Activated T-cell treated with anti-CD3 and anti-CD28 coated beads, Interleukin-2, amount 50 U/mL, for 48 hours (primary cell): ENCODE measurements at regions not wholly inside any gene's neighbourhood (a gene's known extent, or its start where the extent isn't known, plus 50 kb on each side); places are given as distances from the start of the nearest gene placed in this dataset.
"Not testable (repeated sequence)": the region's sequence is repeated elsewhere in the genome, so short reads cannot be mapped to it uniquely, and the experiment has no call there.

Source experiments
- DNase-seq, 2 experiments: peaks; one replicate each; pipeline ENCODE4 v3.0.0-alpha.2; 2020

GRCh38 chr13:40054422-40054821 is 399.0 kb downstream of the COG6 start:
- not testable (repeated sequence) for DNase-seq

GRCh38 chr13:40056898-40057619 is 401.6 kb downstream of the COG6 start:
- DNase-seq = no peak

GRCh38 chr13:40058757-40059236 is 403.3 kb downstream of the COG6 start:
- DNase-seq = no peak

GRCh38 chr13:40059540-40060232 is 404.2 kb downstream of the COG6 start:
- DNase-seq = no peak

- peak; percentile 67 to 76 for DNase-seq
Measured at GRCh38 chr13:40060296-40061007, 405.0 kb downstream of the COG6 start.

- no peak for DNase-seq
Measured at GRCh38 chr13:40061466-40062450, 406.3 kb downstream of the COG6 start.

GRCh38 chr13:40063278-40063698 is 407.8 kb downstream of the COG6 start:
- DNase-seq = no peak

- no peak for DNase-seq
Measured at GRCh38 chr13:40063703-40064102, 408.2 kb downstream of the COG6 start.

GRCh38 chr13:40064154-40065097 is 409.0 kb downstream of the COG6 start:
- no peak for DNase-seq

GRCh38 chr13:40069173-40070044 is 413.9 kb downstream of the COG6 start:
- peak; percentile 83 to 84 for DNase-seq

GRCh38 chr13:40070357-40070756 is 414.9 kb downstream of the COG6 start:
- DNase-seq = no peak

GRCh38 chr13:40072663-40073120 is 417.2 kb downstream of the COG6 start:
- no peak for DNase-seq

GRCh38 chr13:40074338-40074737 is 418.9 kb downstream of the COG6 start:
- DNase-seq = no peak

- no peak for DNase-seq
Measured at GRCh38 chr13:40075281-40075680, 419.8 kb downstream of the COG6 start.

GRCh38 chr13:40076765-40077362 is 421.4 kb downstream of the COG6 start:
- DNase-seq = no peak

GRCh38 chr13:40077396-40078027 is 422.1 kb downstream of the COG6 start:
- DNase-seq = no peak

GRCh38 chr13:40079721-40080120 is 424.3 kb downstream of the COG6 start:
- DNase-seq = no peak

GRCh38 chr13:40080676-40081075 is 425.2 kb downstream of the COG6 start:
- no peak for DNase-seq

GRCh38 chr13:40082639-40083038 is 427.2 kb downstream of the COG6 start:
- no peak for DNase-seq
